ENCODE measurements at regions not wholly inside any gene's neighbourhood (a gene's known extent, or its start where the extent isn't known, plus 50 kb on each side); places are given as distances from the start of the nearest gene placed in this dataset.

- TF ChIP-seq PRDM6 (tag by site-specific recombination; IDR thresholded peaks at IDR 0.05) (no peak), ZNF610 (tag by site-specific recombination; IDR thresholded peaks at IDR 0.05; ENCODE audit: borderline replicate concordance) (no peak), ZNF629 (tag by site-specific recombination; IDR thresholded peaks at IDR 0.05) (no peak), ZNF416 (tag by site-specific recombination; IDR thresholded peaks at IDR 0.05) (no peak), KLF10 (tag by site-specific recombination; IDR thresholded peaks at IDR 0.05) (no peak), ZBTB1 (tag by site-specific recombination; IDR thresholded peaks at IDR 0.05) (no peak), ZNF530 (tag by site-specific recombination; IDR thresholded peaks at IDR 0.05; ENCODE audit: low read depth) (no peak), ZNF626 (tag by site-specific recombination; IDR thresholded peaks at IDR 0.05) (no peak), ZNF560 (tag by site-specific recombination; IDR thresholded peaks at IDR 0.05; ENCODE audit: borderline replicate concordance) (no peak), ZNF600 (tag by site-specific recombination; IDR thresholded peaks at IDR 0.05) (no peak), ZNF707 (tag by site-specific recombination; IDR thresholded peaks at IDR 0.05) (no peak)
- TF ChIP-seq, protein P1, sequence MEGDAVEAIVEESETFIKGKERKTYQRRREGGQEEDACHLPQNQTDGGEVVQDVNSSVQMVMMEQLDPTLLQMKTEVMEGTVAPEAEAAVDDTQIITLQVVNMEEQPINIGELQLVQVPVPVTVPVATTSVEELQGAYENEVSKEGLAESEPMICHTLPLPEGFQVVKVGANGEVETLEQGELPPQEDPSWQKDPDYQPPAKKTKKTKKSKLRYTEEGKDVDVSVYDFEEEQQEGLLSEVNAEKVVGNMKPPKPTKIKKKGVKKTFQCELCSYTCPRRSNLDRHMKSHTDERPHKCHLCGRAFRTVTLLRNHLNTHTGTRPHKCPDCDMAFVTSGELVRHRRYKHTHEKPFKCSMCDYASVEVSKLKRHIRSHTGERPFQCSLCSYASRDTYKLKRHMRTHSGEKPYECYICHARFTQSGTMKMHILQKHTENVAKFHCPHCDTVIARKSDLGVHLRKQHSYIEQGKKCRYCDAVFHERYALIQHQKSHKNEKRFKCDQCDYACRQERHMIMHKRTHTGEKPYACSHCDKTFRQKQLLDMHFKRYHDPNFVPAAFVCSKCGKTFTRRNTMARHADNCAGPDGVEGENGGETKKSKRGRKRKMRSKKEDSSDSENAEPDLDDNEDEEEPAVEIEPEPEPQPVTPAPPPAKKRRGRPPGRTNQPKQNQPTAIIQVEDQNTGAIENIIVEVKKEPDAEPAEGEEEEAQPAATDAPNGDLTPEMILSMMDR (tag by site-specific recombination; IDR thresholded peaks at IDR 0.05) = no peak
- TF ChIP-seq, protein P2, sequence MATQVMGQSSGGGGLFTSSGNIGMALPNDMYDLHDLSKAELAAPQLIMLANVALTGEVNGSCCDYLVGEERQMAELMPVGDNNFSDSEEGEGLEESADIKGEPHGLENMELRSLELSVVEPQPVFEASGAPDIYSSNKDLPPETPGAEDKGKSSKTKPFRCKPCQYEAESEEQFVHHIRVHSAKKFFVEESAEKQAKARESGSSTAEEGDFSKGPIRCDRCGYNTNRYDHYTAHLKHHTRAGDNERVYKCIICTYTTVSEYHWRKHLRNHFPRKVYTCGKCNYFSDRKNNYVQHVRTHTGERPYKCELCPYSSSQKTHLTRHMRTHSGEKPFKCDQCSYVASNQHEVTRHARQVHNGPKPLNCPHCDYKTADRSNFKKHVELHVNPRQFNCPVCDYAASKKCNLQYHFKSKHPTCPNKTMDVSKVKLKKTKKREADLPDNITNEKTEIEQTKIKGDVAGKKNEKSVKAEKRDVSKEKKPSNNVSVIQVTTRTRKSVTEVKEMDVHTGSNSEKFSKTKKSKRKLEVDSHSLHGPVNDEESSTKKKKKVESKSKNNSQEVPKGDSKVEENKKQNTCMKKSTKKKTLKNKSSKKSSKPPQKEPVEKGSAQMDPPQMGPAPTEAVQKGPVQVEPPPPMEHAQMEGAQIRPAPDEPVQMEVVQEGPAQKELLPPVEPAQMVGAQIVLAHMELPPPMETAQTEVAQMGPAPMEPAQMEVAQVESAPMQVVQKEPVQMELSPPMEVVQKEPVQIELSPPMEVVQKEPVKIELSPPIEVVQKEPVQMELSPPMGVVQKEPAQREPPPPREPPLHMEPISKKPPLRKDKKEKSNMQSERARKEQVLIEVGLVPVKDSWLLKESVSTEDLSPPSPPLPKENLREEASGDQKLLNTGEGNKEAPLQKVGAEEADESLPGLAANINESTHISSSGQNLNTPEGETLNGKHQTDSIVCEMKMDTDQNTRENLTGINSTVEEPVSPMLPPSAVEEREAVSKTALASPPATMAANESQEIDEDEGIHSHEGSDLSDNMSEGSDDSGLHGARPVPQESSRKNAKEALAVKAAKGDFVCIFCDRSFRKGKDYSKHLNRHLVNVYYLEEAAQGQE (tag by site-specific recombination; IDR thresholded peaks at IDR 0.05) = no peak
Measured at GRCh38 chr4:186013419-186014186, 55.4 kb upstream of the TLR3 start.
